ENCODE measurements at regions not wholly inside any gene's neighbourhood (a gene's known extent, or its start where the extent isn't known, plus 50 kb on each side); places are given as distances from the start of the nearest gene placed in this dataset.
"Not testable (repeated sequence)": the region's sequence is repeated elsewhere in the genome, so short reads cannot be mapped to it uniquely, and the experiment has no call there.

- DNase-seq = no peak
Measured at GRCh38 chr14:58912287-58912686, 274.5 kb downstream of the DACT1 start.

- DNase-seq = no peak
Measured at GRCh38 chr14:58912799-58913432, 275.2 kb downstream of the DACT1 start.

- DNase-seq = no peak
Measured at GRCh38 chr14:58914279-58914855, 274.1 kb upstream of the DAAM1 start.

- no peak for DNase-seq
Measured at GRCh38 chr14:58915646-58916045, 272.8 kb upstream of the DAAM1 start.

GRCh38 chr14:58918066-58918738 is 270.3 kb upstream of the DAAM1 start:
- DNase-seq = no peak

GRCh38 chr14:58919217-58919616 is 269.2 kb upstream of the DAAM1 start:
- no peak for DNase-seq

GRCh38 chr14:58920230-58920629 is 268.2 kb upstream of the DAAM1 start:
- DNase-seq = no peak

- DNase-seq = not testable (repeated sequence)
Measured at GRCh38 chr14:58922201-58922940, 266.1 kb upstream of the DAAM1 start.

GRCh38 chr14:58923751-58924405 is 264.6 kb upstream of the DAAM1 start:
- no peak for DNase-seq

- no peak for DNase-seq
Measured at GRCh38 chr14:58941629-58942028, 246.8 kb upstream of the DAAM1 start.

- DNase-seq = no peak
Measured at GRCh38 chr14:58942516-58942915, 246.0 kb upstream of the DAAM1 start.

- DNase-seq = no peak
Measured at GRCh38 chr14:58944343-58944967, 244.0 kb upstream of the DAAM1 start.

- no peak for DNase-seq
Measured at GRCh38 chr14:58944968-58945356, 243.5 kb upstream of the DAAM1 start.

- DNase-seq = no peak
Measured at GRCh38 chr14:58946431-58946830, 242.0 kb upstream of the DAAM1 start.

- DNase-seq = no peak
Measured at GRCh38 chr14:58947156-58947555, 241.3 kb upstream of the DAAM1 start.

- DNase-seq = no peak
Measured at GRCh38 chr14:58947814-58948445, 240.5 kb upstream of the DAAM1 start.

- DNase-seq = no peak
Measured at GRCh38 chr14:58950555-58950954, 237.9 kb upstream of the DAAM1 start.

GRCh38 chr14:58951143-58951542 is 237.3 kb upstream of the DAAM1 start:
- no peak for DNase-seq

GRCh38 chr14:58954052-58954451 is 234.4 kb upstream of the DAAM1 start:
- no peak for DNase-seq

GRCh38 chr14:58954901-58955861 is 233.3 kb upstream of the DAAM1 start:
- DNase-seq = no peak

Measured in CD4-positive, alpha-beta T cell treated with Interleukin-12 subunit alpha and Interleukin-12 subunit beta, for 1 hour (primary cell).